GM19438 (cell line): ENCODE measurements at regions not wholly inside any gene's neighbourhood (a gene's known extent, or its start where the extent isn't known, plus 50 kb on each side); places are given as distances from the start of the nearest gene placed in this dataset.

Source experiments
- ATAC-seq: cut with Tn5 transposase; IDR thresholded peaks from one replicate; pipeline ENCODE4 v1.9.1; 2021; ENCODE audit warnings: low read depth; ENCODE audit not compliant: unreplicated experiment

- no peak for ATAC-seq
Observed at GRCh38 chr9:113695901-113696300, 180.2 kb upstream of the ZNF618 start.

DNA sequence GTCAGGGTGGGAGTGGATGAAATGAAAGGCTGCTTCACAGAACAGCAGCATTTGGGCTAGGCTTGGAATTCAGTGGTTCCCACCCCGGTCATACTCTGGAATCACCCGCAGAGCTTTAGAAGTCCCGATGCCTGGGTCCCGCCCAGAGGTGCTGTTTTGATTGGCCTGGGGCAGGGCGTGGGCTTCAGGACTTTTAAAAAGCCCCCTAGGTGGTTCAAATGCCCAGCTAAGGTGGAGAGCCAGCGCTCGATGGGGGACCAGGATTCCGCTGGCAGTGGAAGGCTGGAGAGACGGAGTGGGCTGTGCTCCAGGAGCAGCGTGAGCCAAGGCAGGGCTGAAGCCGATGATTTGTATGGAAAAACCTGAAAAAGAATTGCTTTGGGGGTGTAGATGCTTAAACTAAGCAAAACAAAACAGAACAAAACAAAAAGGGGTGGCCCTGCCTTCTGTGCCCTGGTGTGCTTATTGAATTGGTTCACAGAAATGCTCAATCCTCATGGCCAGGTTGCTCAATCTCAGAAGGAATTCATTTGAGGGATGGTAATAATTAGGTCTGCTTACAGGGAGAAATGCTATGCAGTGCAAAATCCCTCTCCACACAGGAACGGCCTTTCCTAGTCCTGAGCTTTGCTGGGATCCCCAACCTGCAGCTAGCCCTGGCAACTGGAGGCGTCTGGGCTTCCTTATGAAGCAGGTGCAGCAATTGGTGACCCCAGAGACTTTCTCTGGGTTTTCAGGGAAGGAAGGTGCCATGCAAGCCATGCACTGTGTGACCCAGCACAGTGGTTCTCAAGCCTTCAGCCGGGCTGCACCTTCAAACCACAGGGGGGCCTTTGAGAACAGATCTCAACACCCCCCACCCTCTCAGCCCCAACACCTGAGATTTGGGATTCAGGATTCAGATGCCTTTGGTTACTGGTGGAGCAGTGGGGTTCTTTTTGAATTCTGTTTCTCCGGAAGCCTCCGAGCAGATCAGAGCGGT lies 174.0 kb upstream of the ZNF618 start:
- no peak for ATAC-seq

DNA sequence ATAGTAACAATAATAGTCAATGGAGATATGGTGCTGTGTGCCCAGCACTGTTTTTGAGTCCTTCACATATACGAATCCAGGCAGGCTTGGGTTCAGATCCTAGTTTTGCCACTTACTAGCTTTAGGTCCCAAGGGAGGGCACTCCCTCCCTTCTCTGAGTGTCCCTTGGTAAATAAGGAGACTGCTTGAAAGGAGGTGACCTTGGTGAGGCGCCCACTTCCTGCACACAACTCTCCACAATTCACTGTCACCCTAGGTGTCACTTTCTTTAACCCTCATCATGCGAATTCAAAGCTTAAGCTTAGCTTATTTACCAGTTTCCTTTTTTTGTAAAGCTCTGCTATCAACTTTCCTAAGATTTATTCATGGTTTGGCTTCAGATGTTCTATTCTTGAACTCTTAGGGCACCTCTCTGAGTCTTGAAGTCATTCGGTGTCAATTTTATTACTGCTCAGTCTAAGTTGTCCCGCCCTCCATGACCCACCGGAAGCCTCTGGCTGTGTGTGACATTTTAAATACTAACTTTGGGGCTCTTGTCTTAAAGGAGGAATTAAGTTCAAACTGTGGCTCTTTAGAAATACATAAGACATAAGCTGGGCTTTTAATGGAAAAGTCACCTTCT lies 170.7 kb upstream of the ZNF618 start:
- no peak for ATAC-seq

DNA sequence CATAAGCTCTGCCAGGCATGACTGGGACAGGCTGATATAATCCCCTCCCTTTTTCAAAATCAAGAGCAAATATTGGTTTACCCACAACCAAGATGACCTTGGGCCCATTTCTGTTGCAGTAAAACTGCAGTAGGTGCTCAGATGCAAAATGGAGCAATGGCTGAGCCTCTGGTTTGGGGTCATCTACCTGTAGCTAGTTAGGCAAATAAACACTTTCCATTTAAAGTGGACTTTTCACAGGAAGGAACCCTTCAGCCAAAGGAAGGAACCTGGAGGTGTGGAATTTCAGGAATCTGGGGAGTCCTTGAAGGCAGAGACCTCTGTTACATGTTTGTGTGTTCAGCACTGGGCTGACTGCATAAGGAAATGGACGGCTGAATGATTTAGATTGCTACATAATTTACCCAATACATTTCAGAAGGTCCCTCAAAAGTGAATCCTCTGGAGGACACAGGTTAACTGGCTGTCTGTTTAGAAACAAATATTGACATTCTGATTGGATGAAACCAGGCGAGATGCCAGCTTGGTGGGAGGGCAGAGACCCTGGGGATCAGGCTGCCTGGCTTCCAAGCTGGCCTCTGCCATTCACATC lies 170.1 kb upstream of the ZNF618 start:
- ATAC-seq = no peak

- ATAC-seq = no peak
Observed at GRCh38 chr9:113707953-113708695, 168.0 kb upstream of the ZNF618 start.

DNA sequence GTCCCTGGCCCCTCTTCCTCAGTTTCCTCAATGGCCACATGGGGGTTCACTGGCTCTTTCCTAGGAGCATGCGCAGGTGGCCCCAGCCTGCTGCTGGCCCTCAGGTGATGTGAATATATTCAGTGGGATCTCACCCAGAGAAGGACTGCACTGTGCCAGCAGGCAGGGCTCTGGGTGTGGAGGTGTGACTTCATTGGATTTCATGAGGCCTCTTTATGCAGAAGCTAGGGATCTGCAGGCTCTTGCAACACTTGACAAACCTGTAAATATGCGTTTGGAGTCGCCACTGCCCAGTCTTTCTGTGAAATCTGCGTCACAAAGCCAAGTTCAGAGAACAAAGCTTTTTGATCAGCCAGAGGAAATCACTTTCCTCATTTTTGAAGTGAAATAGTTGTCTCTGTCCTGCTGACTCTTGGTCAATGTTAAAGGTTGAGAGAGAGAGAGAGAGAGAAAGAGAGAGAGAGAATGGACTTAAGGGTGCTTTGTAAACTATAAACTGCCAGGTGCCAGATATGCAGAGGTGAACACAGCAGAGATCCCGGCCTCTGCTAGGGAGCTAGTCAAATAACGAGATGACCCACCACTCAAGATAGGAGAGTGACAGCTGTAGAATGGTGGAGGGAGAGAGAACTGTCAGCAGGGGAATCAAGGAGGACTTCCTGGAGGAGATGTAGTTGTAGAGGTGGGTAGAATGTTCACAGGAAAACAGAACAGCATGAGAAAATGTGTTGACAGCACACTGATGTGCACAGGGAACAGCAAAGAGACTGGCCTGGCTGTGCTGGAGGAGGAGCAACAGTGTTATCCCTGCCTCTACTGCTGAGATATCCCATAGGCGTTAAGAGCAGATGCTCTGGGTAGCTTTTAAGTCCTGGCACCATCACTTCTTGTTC lies 167.0 kb upstream of the ZNF618 start:
- no peak for ATAC-seq

DNA sequence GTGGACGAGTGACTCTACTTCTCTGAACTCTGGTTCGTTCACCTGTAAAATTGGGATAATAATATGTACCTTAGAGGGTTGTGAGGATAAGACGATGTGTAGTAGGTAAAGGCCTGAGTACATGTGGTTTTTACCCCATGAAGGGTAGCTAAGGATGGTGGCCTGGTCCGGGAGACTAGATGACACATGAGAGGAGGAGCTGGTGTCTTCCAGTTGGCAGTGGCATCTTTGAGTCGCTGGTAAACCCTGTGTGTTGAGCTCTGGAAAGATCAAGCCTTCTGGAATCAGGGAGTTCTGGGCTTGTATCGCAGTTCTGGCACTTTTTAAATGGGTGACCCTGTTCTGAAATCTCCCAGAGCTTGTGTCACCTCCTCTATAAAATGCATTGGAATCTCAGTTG lies 166.4 kb upstream of the ZNF618 start:
- ATAC-seq = no peak

- no peak for ATAC-seq
Observed at GRCh38 chr9:113711251-113711650, 164.9 kb upstream of the ZNF618 start.

- no peak for ATAC-seq
Observed at GRCh38 chr9:113712053-113712452, 164.1 kb upstream of the ZNF618 start.

DNA sequence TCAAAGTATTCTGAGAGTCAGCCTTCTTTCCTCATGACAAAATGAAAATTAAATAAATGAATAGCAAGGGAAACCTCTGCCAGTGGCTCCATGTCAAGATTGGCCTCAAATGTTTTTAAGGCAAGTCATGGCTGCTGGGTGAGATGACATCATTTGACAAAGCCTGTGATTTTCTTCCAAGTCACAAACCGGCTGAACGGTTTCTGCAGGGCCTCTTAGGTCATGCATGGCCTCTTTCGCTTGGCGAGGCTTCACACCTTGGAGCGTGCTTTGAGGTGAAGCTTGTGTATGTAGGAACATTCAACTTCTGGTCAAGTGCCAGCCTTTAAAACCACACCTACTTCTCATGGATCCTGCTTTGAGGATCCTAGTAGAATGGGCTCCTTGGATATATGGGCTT lies 161.0 kb upstream of the ZNF618 start:
- ATAC-seq = no peak

- ATAC-seq = no peak
Observed at GRCh38 chr9:113719919-113720318, 156.2 kb upstream of the ZNF618 start.

DNA sequence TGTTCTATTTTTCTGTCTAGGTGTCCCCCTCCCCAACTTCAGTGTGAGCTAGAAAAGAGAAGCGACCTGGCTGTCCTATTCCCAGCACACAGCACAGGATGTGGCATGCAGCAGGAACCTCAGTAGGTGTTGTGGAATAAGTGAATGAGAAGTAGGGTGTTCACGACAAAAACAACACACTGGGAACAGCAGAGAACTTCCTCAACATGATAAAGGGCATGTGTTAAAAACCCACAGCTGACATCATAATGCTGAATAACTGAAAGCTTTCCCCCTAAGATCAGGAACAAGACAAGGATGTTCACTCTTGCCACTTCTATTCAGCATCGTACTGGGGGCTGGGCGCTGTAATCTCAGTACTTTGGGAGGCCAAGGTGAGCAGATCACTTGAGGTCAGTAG lies 155.6 kb upstream of the ZNF618 start:
- no peak for ATAC-seq

GRCh38 chr9:113721856-113722255 lies 154.3 kb upstream of the ZNF618 start:
- no peak for ATAC-seq

- no peak for ATAC-seq
Observed at GRCh38 chr9:113724202-113724601, 151.9 kb upstream of the ZNF618 start.

GRCh38 chr9:113728989-113729388 lies 147.1 kb upstream of the ZNF618 start:
- ATAC-seq = no peak

DNA sequence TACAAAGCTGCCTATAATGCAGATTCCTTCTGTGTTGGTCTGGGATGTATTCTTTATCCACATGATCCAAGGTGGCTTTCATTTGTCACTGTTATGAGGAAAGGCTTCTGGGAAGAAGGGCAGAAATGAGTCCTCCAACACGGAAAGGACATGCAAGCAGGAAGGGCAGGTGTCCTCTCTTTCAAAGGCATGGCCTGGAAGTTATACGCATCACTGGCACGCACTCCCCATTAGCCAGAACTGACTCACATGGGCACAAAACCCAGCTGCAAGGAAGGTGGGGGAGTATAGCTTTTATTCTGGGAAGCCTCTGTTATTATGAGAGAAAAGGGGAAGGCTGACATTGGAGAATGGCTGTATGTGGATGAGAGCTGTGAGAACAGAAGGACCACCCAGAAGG lies 141.3 kb upstream of the ZNF618 start:
- no peak for ATAC-seq

- ATAC-seq = no peak
Observed at GRCh38 chr9:113737517-113738271, 138.4 kb upstream of the ZNF618 start.

GRCh38 chr9:113738496-113738892 lies 137.6 kb upstream of the ZNF618 start:
- ATAC-seq = no peak

DNA sequence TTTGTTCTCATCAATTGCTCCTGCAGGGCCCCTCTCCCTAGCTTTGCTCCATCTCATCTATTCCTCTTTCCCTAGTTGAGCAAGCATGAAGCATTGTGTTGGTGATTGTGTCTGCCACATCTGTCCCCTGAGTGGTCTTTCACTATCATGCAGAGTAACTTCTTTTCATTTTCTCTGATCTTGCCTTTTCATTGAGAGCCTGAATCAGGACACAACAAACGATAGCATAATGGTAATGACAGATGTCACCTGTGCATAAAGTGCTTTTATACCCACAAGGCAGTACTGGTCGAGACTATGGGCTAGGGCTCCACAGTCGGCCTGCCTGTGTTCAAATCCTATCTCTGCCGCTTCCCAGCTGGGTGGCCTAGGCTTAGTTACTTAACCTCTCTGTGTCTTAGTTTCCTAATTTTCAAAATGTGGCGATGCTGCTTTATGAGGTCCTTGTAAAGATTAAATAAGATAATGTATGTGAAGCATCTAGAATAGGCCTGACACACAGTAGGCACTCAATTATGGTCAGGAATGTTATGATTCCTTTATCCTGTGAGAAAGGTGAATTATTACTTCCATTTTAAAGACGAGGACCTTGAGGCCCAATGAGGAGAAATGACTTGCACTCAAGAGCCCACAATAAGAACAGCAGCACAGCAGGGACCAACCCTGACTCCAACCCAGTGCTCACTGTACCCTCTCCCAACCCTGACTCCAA lies 137.1 kb upstream of the ZNF618 start:
- no peak for ATAC-seq
